Smooth muscle cell (in vitro differentiated cells): ENCODE measurements at regions not wholly inside any gene's neighbourhood (a gene's known extent, or its start where the extent isn't known, plus 50 kb on each side); places are given as distances from the start of the nearest gene placed in this dataset.

Experiments
- DNase-seq: peaks from one replicate; lab custom pipeline; 2025; ENCODE audit not compliant: unreplicated experiment; lab: John Stamatoyannopoulos, UW
- H2AFZ ChIP-seq: fragments of 200-600 bp; sonication (generic); 2 replicates; pipeline ENCODE4 v1.6.0; 2016; ENCODE audit warnings: antibody characterized with exemption, low read depth, mild to moderate bottlenecking
- H3F3A ChIP-seq: fragments of 200-600 bp; sonication (generic); 2 replicates; pipeline ENCODE4 v1.6.0; 2017; ENCODE audit warnings: antibody characterized with exemption, low read depth
- H3K27ac ChIP-seq: fragments of 200-600 bp; sonication (generic); 2 replicates; pipeline ENCODE4 v1.5.1; 2016; ENCODE audit warnings: low read depth, mild to moderate bottlenecking
- H3K27me3 ChIP-seq: fragments of 200-600 bp; sonication (generic); 2 replicates; pipeline ENCODE4 v1.6.1; 2016; ENCODE audit warnings: low read depth, mild to moderate bottlenecking
- H3K36me3 ChIP-seq: fragments of 200-600 bp; sonication (generic); 2 replicates; pipeline ENCODE4 v1.5.1; 2016; ENCODE audit warnings: low read depth
- H3K4me1 ChIP-seq: fragments of 200-600 bp; sonication (generic); 2 replicates; pipeline ENCODE4 v1.5.1; 2016; ENCODE audit warnings: low read depth
- H3K4me2 ChIP-seq: fragments of 200-600 bp; sonication (generic); 2 replicates; pipeline ENCODE4 v1.6.0; 2016; ENCODE audit warnings: mild to moderate bottlenecking
- H3K4me3 ChIP-seq: fragments of 200-600 bp; sonication (generic); 2 replicates; pipeline ENCODE4 v1.5.1; 2016; ENCODE audit warnings: mild to moderate bottlenecking
- H3K79me2 ChIP-seq: fragments of 200-600 bp; sonication (generic); 2 replicates; pipeline ENCODE4 v1.6.0; 2016; ENCODE audit warnings: low read depth, mild to moderate bottlenecking
- H3K9ac ChIP-seq: fragments of 200-600 bp; sonication (generic); 2 replicates; pipeline ENCODE4 v1.6.0; 2016; ENCODE audit warnings: low read depth
- H3K9me3 ChIP-seq: fragments of 200-600 bp; sonication (generic); replicated peaks from 2 replicates; pipeline ENCODE4 v1.5.1; 2016; ENCODE audit warnings: low read depth
- H4K20me1 ChIP-seq: fragments of 200-600 bp; sonication (generic); 2 replicates; pipeline ENCODE4 v1.6.0; 2016; ENCODE audit warnings: low read depth
- WGBS: methylation state at CpG from one replicate; pipeline ENCODE4 v1.1.7; 2016; ENCODE audit warnings: low lambda C conversion rate; 5-methylcytosine and 5-hydroxymethylcytosine counted together
- TF ChIP-seq, protein P1 (sequence below): fragments of 200-600 bp; sonication (generic); IDR thresholded peaks from 2 replicates; pipeline ENCODE4 v1.5.1; 2017; ENCODE audit warnings: borderline replicate concordance, mild to moderate bottlenecking, antibody characterized with exemption; ENCODE audit not compliant: insufficient read depth, poor library complexity, severe bottlenecking

GRCh38 chr10:130726996-130727725 is 584.4 kb downstream of the TCERG1L start:
- H3K9ac ChIP-seq = no peak overlapping the region
- WGBS = 91% methylated on average over 23 of the region's 23 CpGs
- H4K20me1 ChIP-seq = no peaks in the 10 kb centered on the region
- H3K4me2 ChIP-seq = no peak overlapping the region
- H2AFZ ChIP-seq = no peak overlapping the region
- DNase-seq = no peak
- TF ChIP-seq, protein P1, sequence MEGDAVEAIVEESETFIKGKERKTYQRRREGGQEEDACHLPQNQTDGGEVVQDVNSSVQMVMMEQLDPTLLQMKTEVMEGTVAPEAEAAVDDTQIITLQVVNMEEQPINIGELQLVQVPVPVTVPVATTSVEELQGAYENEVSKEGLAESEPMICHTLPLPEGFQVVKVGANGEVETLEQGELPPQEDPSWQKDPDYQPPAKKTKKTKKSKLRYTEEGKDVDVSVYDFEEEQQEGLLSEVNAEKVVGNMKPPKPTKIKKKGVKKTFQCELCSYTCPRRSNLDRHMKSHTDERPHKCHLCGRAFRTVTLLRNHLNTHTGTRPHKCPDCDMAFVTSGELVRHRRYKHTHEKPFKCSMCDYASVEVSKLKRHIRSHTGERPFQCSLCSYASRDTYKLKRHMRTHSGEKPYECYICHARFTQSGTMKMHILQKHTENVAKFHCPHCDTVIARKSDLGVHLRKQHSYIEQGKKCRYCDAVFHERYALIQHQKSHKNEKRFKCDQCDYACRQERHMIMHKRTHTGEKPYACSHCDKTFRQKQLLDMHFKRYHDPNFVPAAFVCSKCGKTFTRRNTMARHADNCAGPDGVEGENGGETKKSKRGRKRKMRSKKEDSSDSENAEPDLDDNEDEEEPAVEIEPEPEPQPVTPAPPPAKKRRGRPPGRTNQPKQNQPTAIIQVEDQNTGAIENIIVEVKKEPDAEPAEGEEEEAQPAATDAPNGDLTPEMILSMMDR = no peak
- no peaks in the 10 kb centered on the region for H3F3A ChIP-seq
- H3K79me2 ChIP-seq = no peaks in the 10 kb centered on the region
- no peaks in the 10 kb centered on the region for H3K27me3 ChIP-seq
- no peak overlapping the region for H3K27ac ChIP-seq
- no peaks in the 10 kb centered on the region for H3K4me1 ChIP-seq
- H3K36me3 ChIP-seq = no peaks in the 10 kb centered on the region
- no peak overlapping the region for H3K4me3 ChIP-seq
- H3K9me3 ChIP-seq = no peaks in the 10 kb centered on the region

GRCh38 chr10:130727766-130728490 is 583.6 kb downstream of the TCERG1L start:
- H3K9me3 ChIP-seq = no peaks in the 10 kb centered on the region

DNA sequence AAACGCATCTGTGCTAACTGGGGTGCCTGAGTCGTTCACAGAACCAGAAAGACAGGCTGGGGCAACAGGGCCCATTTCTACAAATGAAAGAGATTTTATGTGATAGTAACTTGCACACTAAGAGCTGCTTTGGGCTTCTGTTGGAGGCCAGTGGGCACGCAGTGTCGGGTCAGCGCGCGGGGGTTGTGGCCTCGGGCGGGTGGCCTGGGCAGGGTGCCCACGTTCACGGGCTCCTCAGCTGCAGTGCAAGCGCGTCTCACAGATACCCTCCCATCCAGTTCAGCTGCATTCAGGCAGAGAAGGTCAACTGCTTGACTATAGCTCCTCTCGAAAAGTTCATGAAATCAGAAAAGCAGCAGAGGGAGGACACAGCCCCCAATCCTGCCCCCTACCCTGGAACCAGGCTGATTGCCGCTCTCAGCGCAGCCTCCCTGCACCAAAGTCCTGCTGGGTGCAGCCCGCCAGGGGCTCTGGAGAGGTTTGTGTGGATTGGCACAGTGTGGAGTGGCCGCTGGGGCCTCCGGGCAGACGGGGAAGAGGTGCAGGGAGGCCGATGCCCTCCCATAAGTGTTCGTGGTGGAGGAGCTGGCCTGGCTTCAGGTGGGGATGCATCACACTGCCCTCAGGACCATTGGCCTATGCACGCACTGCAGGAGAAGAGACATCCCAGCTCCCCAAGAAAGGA is 582.8 kb downstream of the TCERG1L start:
- H3F3A ChIP-seq = no peaks in the 10 kb centered on the region
- WGBS = 89% methylated on average over 22 of the region's 23 CpGs

More at GRCh38 chr10:130727766-130728490, 583.6 kb downstream of the TCERG1L start:
- no peaks in the 10 kb centered on the region for H3K4me1 ChIP-seq
- H3K4me2 ChIP-seq = no peak overlapping the region
- H3K4me3 ChIP-seq = no peak overlapping the region
- 88% methylated on average over 15 of the region's 15 CpGs for WGBS
- H3K27me3 ChIP-seq = no peaks in the 10 kb centered on the region
- H3K36me3 ChIP-seq = no peaks in the 10 kb centered on the region
- H4K20me1 ChIP-seq = no peaks in the 10 kb centered on the region
- H3K9ac ChIP-seq = no peak overlapping the region
- no peaks in the 10 kb centered on the region for H3K79me2 ChIP-seq
- TF ChIP-seq, protein P1 = no peak
- H2AFZ ChIP-seq = no peak overlapping the region
- no peak for DNase-seq
- no peak overlapping the region for H3K27ac ChIP-seq
- no peaks in the 10 kb centered on the region for H3F3A ChIP-seq

More for the DNA sequence above, 582.8 kb downstream of the TCERG1L start:
- H3K4me2 ChIP-seq = no peak overlapping the region
- H2AFZ ChIP-seq = no peak overlapping the region
- no peaks in the 10 kb centered on the region for H3K79me2 ChIP-seq
- no peak overlapping the region for H3K4me3 ChIP-seq
- no peak overlapping the region for H3K27ac ChIP-seq
- no peaks in the 10 kb centered on the region for H3K27me3 ChIP-seq
- no peaks in the 10 kb centered on the region for H3K4me1 ChIP-seq
- H4K20me1 ChIP-seq = no peaks in the 10 kb centered on the region
- TF ChIP-seq, protein P1 = no peak
- no peak for DNase-seq
- no peaks in the 10 kb centered on the region for H3K36me3 ChIP-seq
- no peaks in the 10 kb centered on the region for H3K9me3 ChIP-seq
- no peak overlapping the region for H3K9ac ChIP-seq
